HCT116 (cell line): ENCODE measurements at regions not wholly inside any gene's neighbourhood (a gene's known extent, or its start where the extent isn't known, plus 50 kb on each side); places are given as distances from the start of the nearest gene placed in this dataset.

ENCODE experiments used
- ATAC-seq: fragments of 200-7000 bp; cut with Tn5 transposase; 2 replicates; pipeline ENCODE4 v1.9.1; 2020; ENCODE audit warnings: mild to moderate bottlenecking, moderate library complexity
- BruUV-seq: library from RNA; stranded (reverse); fragments of 400-500 nt; replicated peaks from 2 replicates; lab custom pipeline; 2021; lab: Mats Ljungman, UMichigan
- CTCF ChIA-PET: fragments of 300-600 bp; sonication (Branson Sonifier 250); formaldehyde crosslinking; loops from one replicate; lab custom pipeline; 2021; ENCODE audit warnings: antibody characterized with exemption; lab: Charles Lee
- POLR2A ChIA-PET: fragments of 300-600, 350-600 bp; sonication (Branson Sonifier 250); formaldehyde crosslinking; loops from one replicate; lab custom pipeline; 2021; ENCODE audit warnings: antibody characterized with exemption; lab: Charles Lee
- RAD21 ChIA-PET, 2 experiments: fragments of 300-600 bp; sonication (Branson Sonifier 250); formaldehyde crosslinking; loops; one replicate each; lab custom pipeline; 2023; ENCODE audit warnings: low total read pairs in 2 of 2; ENCODE audit not compliant: uncharacterized antibody in 2 of 2, unreplicated experiment in 2 of 2, low non-redundant PET in 1 of 2; lab: Charles Lee
- DNase-seq: peaks from one replicate; pipeline ENCODE4 v3.0.0-alpha.2; 2010; ENCODE audit warnings: low read depth, low spot score
- H2AFZ ChIP-seq: fragments of 200-600 bp; shearing (Covaris generic), sonication (generic); 2 replicates; pipeline ENCODE4 v1.6.1; 2017; ENCODE audit warnings: low read depth, mixed run types, mixed read lengths, antibody characterized with exemption, low read length; ENCODE audit not compliant: poor library complexity, severe bottlenecking
- H3K27ac ChIP-seq: 2 replicates; pipeline ENCODE4 v1.5.1; 2012; ENCODE audit warnings: low read depth, low read length
- H3K27me3 ChIP-seq: fragments of 200-600 bp; sonication (generic); 2 replicates; pipeline ENCODE4 v1.6.1; 2016; ENCODE audit warnings: mixed run types, low read length, mixed read lengths; ENCODE audit not compliant: insufficient read depth
- H3K36me3 ChIP-seq, 2 experiments: fragments of 200-500 bp in 1 of 2; fragments of 200-600 bp in 1 of 2; sonication (Bioruptor generic) in 1 of 2; sonication (generic) in 1 of 2; 2 replicates each; pipeline versions ENCODE4 v1.5.1 to v1.6.1; 2014 to 2016; ENCODE audit warnings: low read length in 2 of 2, inconsistent platforms in 1 of 2, mixed read lengths in 1 of 2, mixed run types in 1 of 2; ENCODE audit not compliant: insufficient read depth in 2 of 2, control insufficient read depth in 1 of 2
- H3K4me1 ChIP-seq, 2 experiments: fragments of 200-600 bp in 1 of 2; sonication (generic) in 1 of 2; 2 replicates each; pipeline versions ENCODE4 v1.5.1 to v1.6.1; 2012 to 2017; ENCODE audit warnings: low read length in 2 of 2, inconsistent platforms in 1 of 2, mild to moderate bottlenecking in 1 of 2, mixed read lengths in 1 of 2, mixed run types in 1 of 2, moderate library complexity in 1 of 2; ENCODE audit not compliant: insufficient read depth in 2 of 2, control insufficient read depth in 1 of 2
- H3K4me2 ChIP-seq: fragments of 200-600 bp; sonication (generic); 2 replicates; pipeline ENCODE4 v1.6.1; 2017; ENCODE audit warnings: mixed run types, low read length, mixed read lengths
- H3K4me3 ChIP-seq, 2 experiments: fragments of 200-600 bp in 1 of 2; sonication (generic) in 1 of 2; replicated peaks in 1 of 2; 2 replicates each; pipeline ENCODE4 v1.5.1; 2011 to 2016; ENCODE audit warnings: low read length in 2 of 2, control low read depth in 1 of 2, low read depth in 1 of 2, mild to moderate bottlenecking in 1 of 2, mixed read lengths in 1 of 2, mixed run types in 1 of 2
- H3K79me2 ChIP-seq: fragments of 200-600 bp; sonication (generic); 2 replicates; pipeline ENCODE4 v1.6.1; 2017; ENCODE audit warnings: mild to moderate bottlenecking, mixed run types, low read length, moderate library complexity, mixed read lengths; ENCODE audit not compliant: insufficient read depth
- H3K9ac ChIP-seq: fragments of 200-600 bp; sonication (generic); 2 replicates; pipeline ENCODE4 v1.6.1; 2016; ENCODE audit warnings: low read length, mixed read lengths
- H3K9me2 ChIP-seq: fragments of 200-600 bp; sonication (generic), shearing (Covaris generic); 2 replicates; pipeline ENCODE4 v1.6.1; 2017; ENCODE audit warnings: mixed run types, mild to moderate bottlenecking, moderate library complexity; ENCODE audit not compliant: insufficient read depth
- H3K9me3 ChIP-seq, 2 experiments: fragments of 200-500 bp in 1 of 2; fragments of 200-600 bp in 1 of 2; sonication (Bioruptor generic) in 1 of 2; sonication (generic) in 1 of 2; 2 replicates each; pipeline ENCODE4 v1.6.1; 2014 to 2017; ENCODE audit warnings: low read length in 2 of 2, mixed read lengths in 2 of 2, inconsistent platforms in 1 of 2, low read depth in 1 of 2, mild to moderate bottlenecking in 1 of 2, mixed run types in 1 of 2, moderate library complexity in 1 of 2; ENCODE audit not compliant: control insufficient read depth in 1 of 2, insufficient read depth in 1 of 2
- H4K20me1 ChIP-seq: fragments of 200-600 bp; sonication (generic), shearing (Covaris generic); 2 replicates; pipeline ENCODE4 v1.6.1; 2017; ENCODE audit warnings: mixed run types, mild to moderate bottlenecking, moderate library complexity; ENCODE audit not compliant: insufficient read depth
- CTCF ChIP-seq, 3 experiments: fragments of 200-600 bp in 1 of 3; sonication (generic) in 1 of 3; IDR thresholded peaks in 2 of 3; conservative IDR thresholded peaks in 1 of 3; 2 replicates each; pipeline ENCODE4 v1.5.1; 2012 to 2017; ENCODE audit warnings: low read depth in 2 of 3, low read length in 2 of 3, antibody characterized with exemption in 1 of 3, borderline replicate concordance in 1 of 3, control low read depth in 1 of 3, mild to moderate bottlenecking in 1 of 3, mixed read lengths in 1 of 3, mixed run types in 1 of 3, moderate library complexity in 1 of 3; ENCODE audit not compliant: insufficient read depth in 1 of 3
- EGR1 ChIP-seq: IDR thresholded peaks from 2 replicates; pipeline ENCODE4 v1.6.1; 2012; ENCODE audit warnings: low read depth
- EZH2 ChIP-seq: fragments of 200-600 bp; sonication (generic); IDR thresholded peaks from 2 replicates; pipeline ENCODE4 v1.6.1; 2017; ENCODE audit warnings: antibody characterized with exemption, mixed run types
- EZH2phosphoT487 ChIP-seq: fragments of 200-600 bp; IDR thresholded peaks from 2 replicates; pipeline ENCODE4 v1.6.1; 2018; ENCODE audit warnings: antibody characterized with exemption, borderline replicate concordance
- FOSL1 ChIP-seq: IDR thresholded peaks from 2 replicates; pipeline ENCODE4 v1.6.1; 2012; ENCODE audit warnings: low read depth
- JUND ChIP-seq: IDR thresholded peaks from 2 replicates; pipeline ENCODE4 v1.6.1; 2012
- MAX ChIP-seq: IDR thresholded peaks from 2 replicates; pipeline ENCODE4 v1.6.1; 2012
- POLR2AphosphoS5 ChIP-seq: IDR thresholded peaks from 2 replicates; pipeline ENCODE4 v1.6.1; 2011; ENCODE audit warnings: mild to moderate bottlenecking, low read depth, low read length, moderate library complexity
- REST ChIP-seq: IDR thresholded peaks from 2 replicates; pipeline ENCODE4 v1.6.1; 2012; ENCODE audit warnings: low read depth
- SIN3A ChIP-seq: IDR thresholded peaks from 2 replicates; pipeline ENCODE4 v1.6.1; 2012; ENCODE audit warnings: low read depth
- SP1 ChIP-seq: IDR thresholded peaks from 2 replicates; pipeline ENCODE4 v1.6.1; 2012; ENCODE audit warnings: low read depth
- SRF ChIP-seq: IDR thresholded peaks from 2 replicates; pipeline ENCODE4 v1.6.1; 2012; ENCODE audit warnings: low read depth
- TCF7L2 ChIP-seq: IDR thresholded peaks from 2 replicates; pipeline ENCODE4 v1.7.0; 2011; ENCODE audit warnings: borderline replicate concordance, inconsistent platforms; ENCODE audit not compliant: insufficient read depth, insufficient read length; ENCODE audit errors: extremely low read depth
- ZBTB33 ChIP-seq: IDR thresholded peaks from 2 replicates; pipeline ENCODE4 v1.6.1; 2011; ENCODE audit warnings: mild to moderate bottlenecking, low read length, moderate library complexity; ENCODE audit not compliant: insufficient replicate concordance; ENCODE audit errors: extremely low read depth
- intact Hi-C: fragments of 100-400 bp; cut with micrococcal nuclease; formaldehyde crosslinking; loops from 2 replicates; pipeline ENCODE4 v1.10.0; 2022

GRCh38 chr7:119561751-119562150 is 711.2 kb upstream of the KCND2 start:
- H3K4me2 ChIP-seq: no peak overlapping the region
- no peaks in the 10 kb centered on the region for H3K4me1 ChIP-seq
- H3K27me3 ChIP-seq: no peaks in the 10 kb centered on the region
- no peaks in the 10 kb centered on the region for H3K9me2 ChIP-seq
- CTCF ChIA-PET: no interaction called here
- POLR2A ChIA-PET: no interaction called here
- H4K20me1 ChIP-seq: no peaks in the 10 kb centered on the region
- H3K79me2 ChIP-seq: no peaks in the 10 kb centered on the region
- H3K27ac ChIP-seq: no peak overlapping the region
- H2AFZ ChIP-seq: no peak overlapping the region
- DNase-seq (no peak), ATAC-seq (no peak)
- H3K9me3 ChIP-seq: no peaks in the 10 kb centered on the region
- intact Hi-C loops: no loop called here
- TF ChIP-seq EZH2: no peak
- no peak for TF ChIP-seq REST
- TF ChIP-seq SIN3A: no peak
- TF ChIP-seq EZH2phosphoT487: no peak
- H3K4me3 ChIP-seq: no peak overlapping the region
- no peaks in the 10 kb centered on the region for H3K36me3 ChIP-seq
- BruUV-seq: no TSS peak
- no peak overlapping the region for H3K9ac ChIP-seq
- RAD21 ChIA-PET: no interaction called here

- POLR2A ChIA-PET: no interaction called here
- ATAC-seq: no peak
- TF ChIP-seq ZBTB33 (no peak), MAX (no peak), TCF7L2 (no peak), EZH2phosphoT487 (no peak), SRF (no peak), EGR1 (no peak), SP1 (no peak), FOSL1 (no peak), JUND (no peak), POLR2AphosphoS5 (no peak), EZH2 (no peak), CTCF (IDR thresholded peaks at IDR 0.05 in 2 of 3, conservative IDR thresholded peaks at IDR 0.05 in 1 of 3; ENCODE audit: borderline replicate concordance in 1 of 3, insufficient read depth in 1 of 3, low read depth in 2 of 3, low read length in 2 of 3) (no peak)
Measured at GRCh38 chr7:119562839-119563238, 710.1 kb upstream of the KCND2 start.

More at GRCh38 chr7:119562839-119563238, 710.1 kb upstream of the KCND2 start:
- Histone ChIP-seq H2AFZ (no peak overlapping the region), H3K4me1 (no peaks in the 10 kb centered on the region), H3K9me3 (no peaks in the 10 kb centered on the region), H3K27me3 (no peaks in the 10 kb centered on the region), H3K4me2 (no peak overlapping the region), H4K20me1 (no peaks in the 10 kb centered on the region), H3K4me3 (no peak overlapping the region), H3K9ac (no peak overlapping the region), H3K9me2 (no peaks in the 10 kb centered on the region), H3K27ac (no peak overlapping the region), H3K79me2 (no peaks in the 10 kb centered on the region), H3K36me3 (no peaks in the 10 kb centered on the region)
- ChIA-PET RAD21 (no interaction called here), CTCF (no interaction called here)
- no TSS peak for BruUV-seq
- DNase-seq: no peak
- intact Hi-C loops: no loop called here
